Psoas muscle (tissue), 7 donors: ENCODE measurements at regions not wholly inside any gene's neighbourhood (a gene's known extent, or its start where the extent isn't known, plus 50 kb on each side); places are given as distances from the start of the nearest gene placed in this dataset.
"Not testable (repeated sequence)": the region's sequence is repeated elsewhere in the genome, so short reads cannot be mapped to it uniquely, and the experiment has no call there.

Experiments used
- ATAC-seq, 4 donors: fragments of 200-7000 bp; cut with Tn5 transposase; one replicate each; pipeline ENCODE4 v1.9.1; 2020; ENCODE audit warnings: moderate library complexity in 3 of 4, mild to moderate bottlenecking in 2 of 4
- DNase-seq, 2 donors: peaks; one replicate each; pipeline ENCODE4 v3.0.0-alpha.2; 2020
- H3K27ac ChIP-seq: fragments of 200-600 bp; one replicate; pipeline ENCODE4 v1.8.0; 2022
- H3K27me3 ChIP-seq, 3 donors: fragments of 200-600 bp in 1 of 3; one replicate each; pipeline versions ENCODE4 v1.6.1 to v1.8.0; 2013 to 2022; ENCODE audit warnings: low read length in 2 of 3, mild to moderate bottlenecking in 2 of 3, moderate library complexity in 1 of 3; ENCODE audit not compliant: insufficient read depth in 3 of 3
- H3K36me3 ChIP-seq, 2 donors: fragments of 200-600 bp in 1 of 2; one replicate each; pipeline versions ENCODE4 v1.6.1 to v1.8.0; 2013 to 2022; ENCODE audit warnings: low read depth in 1 of 2, mild to moderate bottlenecking in 1 of 2, moderate library complexity in 1 of 2; ENCODE audit not compliant: insufficient read depth in 1 of 2
- H3K4me1 ChIP-seq: fragments of 200-600 bp; one replicate; pipeline ENCODE4 v1.8.0; 2022
- H3K4me3 ChIP-seq: fragments of 200-600 bp; one replicate; pipeline ENCODE4 v1.8.0; 2022; ENCODE audit warnings: mild to moderate bottlenecking
- H3K9me3 ChIP-seq: fragments of 200-600 bp; one replicate; pipeline ENCODE4 v1.8.0; 2022
- WGBS, 3 donors: extraction: QIAGEN DNeasy Blood & Tissue Kit; methylation state at CpG; one replicate each; pipeline versions ENCODE4 v1.1.6 to v1.1.7; 2013; 5-methylcytosine and 5-hydroxymethylcytosine counted together
- intact Hi-C, 2 donors: fragments of 100-400 bp; cut with DNase I; formaldehyde crosslinking; loops; one replicate each; pipeline versions ENCODE4 v1.11.0 to v1.14.2; 2022
- donor health status: healthy with polysubstance abuse.
- donor health status: DM: no; HTN: no; CAD: no; lungs with moderate emphysema.
- donor health status: Bipolar disorder and iron deficiency.
- donor health status: healthy.
- donor health status: DM: yes; HTN: yes; CAD: no.
- donor health status: DM: no; HTN: no; CAD: no.
- donor health status: DM: yes; HTN: yes; CAD: no.

DNA sequence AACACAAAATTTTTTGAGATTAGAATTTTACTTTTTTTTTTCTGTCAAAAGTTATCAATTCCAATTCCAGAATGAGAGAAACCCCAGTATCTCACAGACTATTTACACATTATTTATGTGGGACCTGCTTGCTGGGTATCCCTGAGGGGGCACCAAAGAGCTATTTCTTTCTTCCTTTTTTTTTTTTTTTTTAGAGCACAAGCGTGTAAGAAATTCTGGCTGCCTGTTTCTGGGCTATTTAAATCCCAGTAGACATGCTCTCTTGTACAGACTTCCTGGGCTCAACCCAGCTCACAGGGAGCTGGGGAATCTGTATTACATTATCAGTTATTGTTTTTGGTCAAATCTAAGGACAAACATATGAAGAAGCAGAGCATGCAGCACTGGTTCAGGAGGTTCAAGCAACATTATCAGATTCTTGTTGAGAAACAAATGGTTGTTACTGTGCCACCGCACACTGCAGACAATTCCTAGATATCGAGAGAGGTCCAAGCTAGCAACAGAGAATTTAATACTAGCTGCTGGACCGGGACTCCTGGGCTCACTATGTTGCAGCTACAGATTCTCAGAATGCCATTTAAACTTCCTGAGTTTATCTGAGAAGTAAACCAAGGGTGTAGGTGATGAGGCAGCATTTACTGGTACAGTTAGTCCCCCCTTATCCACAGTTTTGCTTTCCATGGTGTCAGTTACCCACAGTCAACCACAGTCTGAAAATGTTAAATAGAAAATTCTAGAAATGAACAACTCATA lies 83.3 kb upstream of the NBPF26 start:
- H3K36me3 ChIP-seq, DNase-seq, H3K27ac ChIP-seq, H3K4me3 ChIP-seq, H3K9me3 ChIP-seq, H3K4me1 ChIP-seq, intact Hi-C loops, H3K27me3 ChIP-seq: not testable (repeated sequence)
- peak in 3 of 4 donors; percentile 15 to 72 (median 71) for ATAC-seq
- 0% methylated on average over 1 of the region's 4 CpGs; no CpG with 5 or more reads in 2 of the 3 donors for WGBS, 3 donors

DNA sequence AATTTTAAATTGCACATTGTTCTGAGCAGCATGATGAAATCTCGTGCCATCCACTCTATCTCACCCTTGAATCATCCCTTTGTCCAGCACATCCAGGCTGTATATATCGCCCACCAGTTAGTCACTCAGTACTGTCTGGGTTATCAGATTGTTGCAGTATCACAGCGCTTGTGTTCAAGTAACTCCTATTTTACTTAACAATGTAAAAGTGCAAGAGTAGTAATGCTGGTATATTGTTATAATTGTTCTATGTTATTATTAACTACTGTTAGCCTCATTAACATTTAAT lies 82.8 kb upstream of the NBPF26 start:
- DNase-seq, H3K4me3 ChIP-seq, intact Hi-C loops, H3K36me3 ChIP-seq, H3K27ac ChIP-seq, H3K27me3 ChIP-seq, H3K4me1 ChIP-seq, H3K9me3 ChIP-seq: not testable (repeated sequence)
- no CpG with 5 or more reads among the region's 3 CpGs for WGBS, 3 donors
- ATAC-seq: peak in 3 of 4 donors; percentile 73 to 84 (median 75)

DNA sequence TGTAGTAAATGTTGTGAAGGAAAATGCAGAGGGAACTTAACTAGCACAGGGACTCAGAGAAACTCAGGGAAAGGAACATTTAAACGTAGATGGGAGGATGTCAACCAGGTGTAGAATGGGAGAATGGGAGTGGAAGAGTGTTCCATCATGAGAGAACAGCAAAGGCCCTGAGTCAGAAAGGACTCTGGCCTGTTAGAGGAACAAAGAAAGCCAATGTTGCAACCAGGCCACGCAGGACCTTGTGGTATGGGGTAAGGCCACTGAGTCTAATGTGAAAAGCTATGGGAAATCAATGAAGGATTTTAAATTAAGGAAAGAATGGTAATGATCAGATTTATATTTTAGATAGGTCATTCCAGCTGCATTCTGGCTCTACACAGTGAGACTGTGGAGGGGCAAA lies 76.6 kb upstream of the NBPF26 start:
- intact Hi-C loops, ATAC-seq, H3K4me1 ChIP-seq, H3K36me3 ChIP-seq, H3K9me3 ChIP-seq, H3K27ac ChIP-seq, DNase-seq, H3K4me3 ChIP-seq, H3K27me3 ChIP-seq: not testable (repeated sequence)
- WGBS, 3 donors: no CpG with 5 or more reads among the region's 2 CpGs

GRCh38 chr1:120648915-120649623 lies 74.7 kb upstream of the NBPF26 start:
- H3K36me3 ChIP-seq, H3K4me3 ChIP-seq, H3K4me1 ChIP-seq, H3K27me3 ChIP-seq, H3K9me3 ChIP-seq, DNase-seq, H3K27ac ChIP-seq, intact Hi-C loops: not testable (repeated sequence)
- peak; percentile 50 to 74 (median 68) for ATAC-seq
- WGBS, 3 donors: no CpG with 5 or more reads among the region's 7 CpGs

DNA sequence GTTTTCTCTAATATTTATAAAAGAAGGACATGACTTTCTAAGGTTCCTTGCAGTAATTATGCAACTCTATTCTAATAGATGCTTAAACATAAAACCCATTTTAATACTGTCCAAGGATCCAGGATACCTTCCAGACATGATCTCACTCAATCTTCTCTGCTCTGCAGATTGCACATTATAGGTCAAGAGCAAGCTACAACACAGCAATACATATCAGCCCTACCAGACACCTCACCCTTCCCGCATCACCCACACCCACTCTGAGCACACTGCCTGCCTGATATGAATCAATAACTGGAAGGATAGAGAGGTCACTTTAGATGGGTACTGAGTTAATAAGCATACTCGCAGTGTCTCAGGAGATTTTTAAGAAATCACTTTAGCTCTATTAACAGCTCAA lies 74.0 kb upstream of the NBPF26 start:
- H3K36me3 ChIP-seq, H3K27ac ChIP-seq, H3K4me1 ChIP-seq, H3K9me3 ChIP-seq, intact Hi-C loops, DNase-seq, H3K27me3 ChIP-seq, H3K4me3 ChIP-seq: not testable (repeated sequence)
- peak in 1 of 4 donors; percentile 41 for ATAC-seq
- WGBS, 3 donors: no CpG with 5 or more reads among the region's 2 CpGs

DNA sequence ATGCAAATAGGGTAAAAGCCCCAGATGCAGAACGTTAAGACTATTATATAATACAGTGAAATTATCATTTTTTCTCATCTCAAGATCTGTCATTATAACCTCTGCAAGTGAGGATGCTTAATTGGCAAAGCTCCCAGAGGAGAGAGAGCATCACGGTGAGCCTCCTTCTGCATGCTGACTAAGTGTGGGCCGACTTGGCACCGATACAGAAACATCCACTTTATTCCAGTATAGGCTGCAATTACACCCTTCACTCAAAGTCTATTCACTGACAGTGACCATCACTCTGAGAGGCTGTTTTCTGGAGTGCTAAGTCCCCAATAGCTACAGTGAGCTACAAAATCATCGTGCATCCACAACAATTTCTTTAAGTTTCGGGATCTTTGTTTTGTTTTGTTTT lies 69.6 kb upstream of the NBPF26 start:
- H3K27me3 ChIP-seq, H3K36me3 ChIP-seq, H3K9me3 ChIP-seq, H3K27ac ChIP-seq, DNase-seq, H3K4me1 ChIP-seq, H3K4me3 ChIP-seq, intact Hi-C loops: not testable (repeated sequence)
- peak; percentile 31 to 65 (median 50) for ATAC-seq
- 0 to 19% methylated on average over 1 of the region's 6 CpGs; no CpG with 5 or more reads in 1 of the 3 donors for WGBS, 3 donors

DNA sequence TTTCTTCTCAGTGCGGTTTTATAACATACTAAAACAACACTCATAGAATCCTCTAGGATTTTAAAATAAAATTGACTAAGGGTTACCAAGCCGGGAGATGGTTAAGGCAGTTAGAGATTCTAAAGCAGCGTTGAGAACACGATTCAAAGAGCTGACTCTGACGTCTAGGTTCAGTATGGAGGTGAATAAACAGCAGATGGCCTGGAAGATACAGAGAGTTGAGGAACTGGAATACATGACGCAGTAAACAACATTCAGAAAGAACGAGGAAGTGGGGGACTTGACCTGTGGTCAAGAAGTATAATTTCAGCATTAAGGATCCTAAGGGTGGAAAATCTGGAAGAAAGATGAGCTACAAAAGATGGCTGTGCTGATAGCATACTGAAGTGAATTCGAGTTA lies 68.4 kb upstream of the NBPF26 start:
- ATAC-seq, H3K4me1 ChIP-seq, H3K4me3 ChIP-seq, intact Hi-C loops, H3K36me3 ChIP-seq, DNase-seq, H3K9me3 ChIP-seq, H3K27ac ChIP-seq, H3K27me3 ChIP-seq: not testable (repeated sequence)
- WGBS, 3 donors: no CpG with 5 or more reads among the region's 8 CpGs

GRCh38 chr1:120656116-120656515 lies 67.6 kb upstream of the NBPF26 start:
- H3K27me3 ChIP-seq, H3K4me3 ChIP-seq, H3K4me1 ChIP-seq, DNase-seq, H3K36me3 ChIP-seq, H3K9me3 ChIP-seq, intact Hi-C loops, H3K27ac ChIP-seq: not testable (repeated sequence)
- peak; percentile 24 to 55 (median 46) for ATAC-seq
- no CpG with 5 or more reads among the region's 5 CpGs for WGBS, 3 donors

GRCh38 chr1:120657804-120658203 lies 65.9 kb upstream of the NBPF26 start:
- H3K9me3 ChIP-seq, H3K27me3 ChIP-seq, H3K4me3 ChIP-seq, H3K36me3 ChIP-seq, H3K27ac ChIP-seq, H3K4me1 ChIP-seq, intact Hi-C loops, DNase-seq: not testable (repeated sequence)
- peak; percentile 68 to 87 (median 78) for ATAC-seq
- 0 to 38% methylated on average over 1 of the region's 2 CpGs; no CpG with 5 or more reads in 1 of the 3 donors for WGBS, 3 donors

DNA sequence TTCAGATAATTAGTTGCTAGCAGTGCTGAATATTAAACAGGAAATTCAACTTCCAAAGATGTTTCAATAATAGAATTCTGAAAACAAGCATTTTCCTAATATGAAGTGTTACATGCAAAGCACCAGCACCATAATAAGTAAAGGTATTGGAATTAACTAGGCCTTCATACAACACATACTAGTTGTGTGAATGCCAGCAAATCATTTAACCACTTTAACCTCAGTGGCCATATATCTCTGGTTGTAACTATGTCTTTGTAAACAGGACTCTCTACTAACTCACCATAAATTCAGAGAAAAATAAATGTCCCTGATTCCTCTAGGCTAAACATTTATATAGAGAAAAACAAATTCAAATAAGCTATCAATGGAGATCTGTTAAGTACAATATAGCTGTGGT lies 65.1 kb upstream of the NBPF26 start:
- H3K27me3 ChIP-seq, H3K9me3 ChIP-seq, H3K27ac ChIP-seq, H3K36me3 ChIP-seq, H3K4me1 ChIP-seq, ATAC-seq, intact Hi-C loops, DNase-seq, H3K4me3 ChIP-seq: not testable (repeated sequence)

DNA sequence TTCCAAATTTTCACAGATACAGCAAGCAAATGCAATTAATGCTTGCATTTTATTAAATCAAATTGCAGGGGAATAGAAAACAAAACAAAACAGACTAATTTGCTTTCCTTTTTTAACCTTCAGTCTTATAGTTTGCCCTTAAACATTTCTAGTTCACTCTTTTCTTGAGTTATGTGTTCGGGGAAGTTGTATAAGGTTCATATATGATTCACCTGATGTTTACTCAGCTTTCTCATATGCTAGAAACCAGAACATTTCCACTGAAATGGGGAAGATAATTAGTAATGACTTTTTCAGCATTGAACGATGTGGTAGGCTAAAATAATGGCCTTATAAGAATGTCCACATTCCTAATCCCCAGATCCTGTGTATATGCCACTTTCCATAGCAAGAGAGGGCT lies 64.6 kb upstream of the NBPF26 start:
- H3K27ac ChIP-seq, intact Hi-C loops, H3K36me3 ChIP-seq, H3K4me3 ChIP-seq, DNase-seq, H3K27me3 ChIP-seq, ATAC-seq, H3K9me3 ChIP-seq, H3K4me1 ChIP-seq: not testable (repeated sequence)
- WGBS, 3 donors: no CpG with 5 or more reads among the region's 2 CpGs
